ENCODE measurements at regions not wholly inside any gene's neighbourhood (a gene's known extent, or its start where the extent isn't known, plus 50 kb on each side); places are given as distances from the start of the nearest gene placed in this dataset.

DNA sequence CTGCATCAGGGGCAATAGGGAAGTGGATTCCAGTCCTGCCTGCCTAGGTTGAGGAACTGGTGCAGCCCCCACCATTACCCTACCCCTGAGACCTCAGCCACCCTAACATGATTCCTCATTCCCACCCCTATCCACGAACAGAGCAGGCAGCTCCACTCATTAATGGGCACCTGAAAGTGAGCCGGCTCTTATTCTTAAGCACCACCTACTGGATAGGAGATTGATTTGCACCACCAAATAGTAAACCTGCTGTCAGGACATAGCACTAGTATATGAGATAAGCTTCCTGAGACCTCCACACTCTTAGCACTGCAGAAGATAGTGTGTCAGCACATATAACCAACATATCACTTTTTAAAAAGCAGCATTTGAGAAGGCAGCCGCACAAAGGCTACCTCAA is 573.2 kb downstream of the SOX5 start:
- TF ChIP-seq, protein P1, sequence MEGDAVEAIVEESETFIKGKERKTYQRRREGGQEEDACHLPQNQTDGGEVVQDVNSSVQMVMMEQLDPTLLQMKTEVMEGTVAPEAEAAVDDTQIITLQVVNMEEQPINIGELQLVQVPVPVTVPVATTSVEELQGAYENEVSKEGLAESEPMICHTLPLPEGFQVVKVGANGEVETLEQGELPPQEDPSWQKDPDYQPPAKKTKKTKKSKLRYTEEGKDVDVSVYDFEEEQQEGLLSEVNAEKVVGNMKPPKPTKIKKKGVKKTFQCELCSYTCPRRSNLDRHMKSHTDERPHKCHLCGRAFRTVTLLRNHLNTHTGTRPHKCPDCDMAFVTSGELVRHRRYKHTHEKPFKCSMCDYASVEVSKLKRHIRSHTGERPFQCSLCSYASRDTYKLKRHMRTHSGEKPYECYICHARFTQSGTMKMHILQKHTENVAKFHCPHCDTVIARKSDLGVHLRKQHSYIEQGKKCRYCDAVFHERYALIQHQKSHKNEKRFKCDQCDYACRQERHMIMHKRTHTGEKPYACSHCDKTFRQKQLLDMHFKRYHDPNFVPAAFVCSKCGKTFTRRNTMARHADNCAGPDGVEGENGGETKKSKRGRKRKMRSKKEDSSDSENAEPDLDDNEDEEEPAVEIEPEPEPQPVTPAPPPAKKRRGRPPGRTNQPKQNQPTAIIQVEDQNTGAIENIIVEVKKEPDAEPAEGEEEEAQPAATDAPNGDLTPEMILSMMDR (IDR thresholded peaks at IDR 0.05), result no peak
- no peak for TF ChIP-seq POLR2A (IDR thresholded peaks at IDR 0.05)
- TF ChIP-seq POLR2AphosphoS5 (IDR thresholded peaks at IDR 0.05), result no peak
- TF ChIP-seq EP300 (IDR thresholded peaks at IDR 0.05; ENCODE audit: low read depth), result no peak
